HG03354 (cell line): ENCODE measurements at regions not wholly inside any gene's neighbourhood (a gene's known extent, or its start where the extent isn't known, plus 50 kb on each side); places are given as distances from the start of the nearest gene placed in this dataset.

ENCODE experiments used
- ATAC-seq: cut with Tn5 transposase; IDR thresholded peaks from one replicate; pipeline ENCODE4 v1.9.1; 2021; ENCODE audit warnings: mild to moderate bottlenecking; ENCODE audit not compliant: unreplicated experiment, poor library complexity, severe bottlenecking

DNA sequence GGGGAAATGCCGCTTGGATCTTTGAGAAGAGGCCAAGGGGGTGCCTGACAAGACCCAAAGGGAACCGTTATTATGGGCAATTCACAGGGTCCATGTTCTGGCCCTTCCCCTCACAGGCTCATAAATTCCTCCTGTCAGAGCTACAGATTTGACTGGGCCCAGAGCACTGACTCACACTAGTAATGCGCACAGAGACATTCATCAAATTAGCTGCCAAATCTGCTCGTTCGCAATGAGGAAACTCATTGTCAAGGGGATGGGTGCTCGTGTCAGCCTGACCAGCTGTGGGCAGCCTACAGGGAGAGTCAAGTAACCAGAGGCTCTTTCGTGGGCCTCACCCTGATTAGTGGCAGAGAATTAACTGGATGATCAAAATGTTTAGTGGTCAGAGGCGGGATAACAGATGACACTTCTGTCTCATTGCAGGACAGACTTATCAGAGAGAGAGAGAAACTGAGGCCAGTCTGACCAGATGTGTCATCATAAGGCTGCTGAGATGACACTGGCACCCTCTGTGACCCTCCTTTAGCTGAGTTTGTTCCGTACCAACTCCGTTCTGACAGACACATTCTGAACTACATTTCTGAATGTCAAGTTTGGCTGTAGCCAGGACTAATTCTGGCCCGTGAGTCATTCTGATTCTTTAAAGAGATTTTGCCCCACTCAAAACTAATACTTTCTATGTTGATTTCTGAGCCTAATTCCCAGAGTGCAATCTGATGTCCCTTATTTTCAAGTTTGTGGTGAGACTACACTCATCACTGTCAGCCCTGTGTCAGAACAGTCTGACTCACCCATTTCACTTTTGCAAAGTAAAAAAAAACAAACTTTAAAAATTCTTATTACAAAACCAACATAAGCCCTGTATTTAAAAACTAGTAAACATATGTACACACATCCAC, 377.1 kb downstream of the ACTL7B start:
- peak; percentile 77 for ATAC-seq

- no peak for ATAC-seq
These were observed 378.2 kb downstream of the ACTL7B start for GRCh38 chr9:108477529-108478006.

DNA sequence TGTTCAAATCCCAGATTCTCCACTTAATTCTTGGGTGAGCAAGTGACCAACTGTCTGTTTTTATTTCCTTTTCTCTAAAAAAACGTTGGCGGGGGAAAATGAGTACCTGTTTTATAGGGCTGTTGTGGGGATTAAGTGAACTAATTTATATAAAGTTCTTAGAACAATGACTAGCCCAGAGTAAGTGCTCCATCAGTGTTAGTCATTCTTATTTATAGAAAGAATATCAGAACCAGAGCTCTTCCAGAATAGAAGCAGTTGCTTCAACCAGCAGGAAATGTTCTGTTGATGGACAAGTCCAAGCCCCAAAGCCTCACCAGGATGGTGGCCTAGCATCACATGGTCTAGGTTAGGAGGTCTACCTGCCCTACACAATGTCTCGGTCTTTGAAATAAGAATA, 379.2 kb downstream of the ACTL7B start:
- ATAC-seq: no peak

- ATAC-seq: no peak
These were observed 380.0 kb downstream of the ACTL7B start for GRCh38 chr9:108475813-108476212.

DNA sequence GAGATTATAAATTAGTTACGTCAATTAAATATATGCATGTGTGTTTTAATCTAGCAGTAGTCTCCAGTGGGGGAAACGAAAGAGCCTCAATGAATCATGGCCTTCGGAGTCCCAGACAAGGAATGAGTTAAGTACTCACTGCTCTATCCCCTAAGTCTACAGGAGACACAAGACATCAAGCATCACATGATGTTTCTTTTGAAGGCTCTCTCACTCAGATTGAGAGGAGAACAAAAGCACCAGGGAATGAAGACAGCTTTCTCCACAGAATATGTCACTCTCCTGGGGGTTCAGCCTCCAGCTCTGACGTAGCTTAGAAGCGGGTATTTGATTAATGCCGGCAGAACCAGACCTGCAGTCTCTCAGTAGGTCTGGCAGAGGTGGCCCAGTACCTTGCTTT, 381.4 kb downstream of the ACTL7B start:
- no peak for ATAC-seq

DNA sequence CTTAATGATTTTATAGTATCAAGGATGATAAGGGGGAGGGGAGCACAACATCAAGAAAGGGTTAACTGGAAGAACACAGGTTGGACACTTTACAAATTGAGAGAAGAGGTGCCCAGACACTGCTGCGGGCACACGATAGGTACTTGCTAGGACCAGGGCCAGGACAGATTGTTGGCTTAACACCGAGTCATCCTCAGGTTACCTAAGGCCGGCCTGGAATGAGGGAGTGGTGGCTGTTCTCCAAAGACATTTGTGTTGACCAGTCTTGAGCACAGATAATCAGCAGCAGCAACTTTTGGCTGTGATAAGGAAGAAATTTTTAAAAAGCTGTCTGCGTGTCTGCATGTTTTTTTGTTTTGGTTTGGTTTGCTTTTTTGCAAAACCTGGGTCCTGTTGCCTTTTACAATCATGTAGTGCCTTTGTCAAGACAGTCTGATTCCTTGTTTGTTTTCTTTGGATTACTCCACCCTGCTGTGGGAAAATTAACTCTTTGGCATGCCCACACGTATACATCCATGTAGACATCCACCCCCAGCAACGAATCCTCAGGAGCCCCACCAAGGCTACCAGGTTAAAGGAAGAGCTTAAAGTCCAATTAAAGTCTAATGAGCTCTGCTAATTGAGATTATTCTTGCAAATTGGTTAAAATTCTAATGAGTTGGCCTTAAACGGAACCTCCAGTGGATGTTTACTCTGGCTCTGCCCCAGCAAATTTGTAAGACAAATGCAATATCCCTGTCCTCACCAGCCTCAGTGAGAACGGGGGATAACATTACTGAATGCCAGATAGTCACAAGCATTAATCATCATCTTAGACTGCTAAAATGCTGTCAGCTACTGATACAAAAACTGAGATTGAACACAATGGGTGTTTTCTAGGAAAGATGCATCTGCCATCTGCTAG, 382.3 kb downstream of the ACTL7B start:
- no peak for ATAC-seq

GRCh38 chr9:108469654-108470053, 386.1 kb downstream of the ACTL7B start:
- ATAC-seq: no peak

GRCh38 chr9:108468364-108468763, 387.4 kb downstream of the ACTL7B start:
- peak; percentile 84 for ATAC-seq

GRCh38 chr9:108467653-108468324, 388.0 kb downstream of the ACTL7B start:
- no peak for ATAC-seq

- no peak for ATAC-seq
These were observed 388.6 kb downstream of the ACTL7B start for GRCh38 chr9:108467161-108467560.

DNA sequence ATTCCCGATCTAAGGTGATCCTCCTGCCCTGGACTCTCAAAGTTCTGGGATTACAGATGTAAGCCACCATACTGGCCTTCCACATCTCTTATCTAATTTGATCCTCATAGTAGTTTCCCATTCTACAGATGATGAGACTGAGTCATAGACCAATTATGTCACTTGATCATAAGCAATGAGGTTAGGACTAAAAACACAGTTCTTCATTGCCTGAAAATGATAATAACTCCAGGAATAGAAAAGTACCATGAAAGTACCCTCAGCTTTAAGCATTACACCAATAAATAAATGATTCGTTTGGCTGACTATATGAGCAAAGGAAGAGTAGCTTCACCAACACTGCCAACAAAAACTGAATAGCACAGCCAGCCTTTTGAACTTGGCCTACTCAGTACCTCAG, 389.5 kb downstream of the ACTL7B start:
- ATAC-seq: no peak

- ATAC-seq: no peak
These were observed 391.7 kb downstream of the ACTL7B start for GRCh38 chr9:108463932-108464606.

DNA sequence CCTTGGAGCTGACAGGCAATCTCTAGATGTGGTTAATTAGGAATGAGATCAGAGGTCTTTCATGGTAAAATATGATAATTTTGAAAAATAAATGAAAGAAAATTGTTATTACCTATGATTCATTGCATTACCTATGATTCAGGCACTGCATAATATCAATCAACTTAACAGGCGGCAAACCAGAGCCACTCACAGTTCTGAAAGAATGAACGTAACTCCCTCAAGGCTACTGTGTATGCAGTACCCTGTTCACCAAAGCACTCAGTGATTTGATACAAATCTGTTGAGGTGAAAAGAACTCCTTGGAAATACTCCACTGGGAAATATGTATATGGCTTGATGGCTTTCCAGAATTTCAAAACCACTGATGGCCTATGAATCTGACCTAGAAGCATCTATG, 398.9 kb downstream of the ACTL7B start:
- no peak for ATAC-seq

- no peak for ATAC-seq
These were observed 410.2 kb downstream of the ACTL7B start for GRCh38 chr9:108445431-108446071.

DNA sequence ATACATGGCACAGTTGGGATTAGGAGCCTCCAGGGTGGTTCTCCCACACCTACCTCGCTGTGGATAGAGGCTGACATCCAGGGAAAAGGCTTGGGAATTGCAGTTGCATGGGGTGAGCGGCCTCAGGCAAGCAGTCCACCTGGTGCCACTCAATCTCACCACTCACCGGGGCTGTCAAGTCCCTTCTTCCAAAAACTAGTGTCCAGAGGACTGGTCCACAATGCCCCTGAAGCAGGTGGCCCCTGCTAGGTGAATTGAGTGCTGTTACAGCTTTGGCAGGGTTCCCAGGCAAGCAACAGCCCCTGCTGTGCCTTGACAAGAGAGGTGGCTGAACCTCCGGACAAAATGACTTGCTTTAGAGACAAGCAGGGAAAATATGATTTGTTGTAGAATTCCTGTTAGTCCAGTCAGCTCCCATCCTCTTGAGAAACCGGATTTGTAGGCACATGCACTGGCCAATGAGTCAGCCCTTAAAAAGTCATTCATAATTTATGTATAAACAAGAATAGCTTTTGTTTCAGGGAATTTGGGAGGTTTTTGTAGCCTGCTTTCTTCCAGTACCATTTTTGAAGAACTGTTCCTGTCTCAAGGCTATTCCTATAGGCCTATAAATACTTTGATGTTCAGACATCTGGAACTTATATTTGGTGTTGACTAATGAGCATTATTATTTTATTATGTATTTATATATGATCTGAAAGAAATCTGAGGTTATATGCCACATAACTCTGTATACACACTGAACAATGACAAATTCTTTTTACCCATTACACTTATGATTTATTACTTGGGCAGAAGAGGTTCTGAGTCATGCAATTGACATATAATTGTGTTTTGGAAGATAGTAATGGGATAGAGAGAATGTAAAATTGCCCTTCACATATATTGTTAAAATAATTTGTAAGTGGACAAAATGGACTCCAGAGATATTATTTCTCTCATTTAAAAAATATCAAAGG, 411.1 kb downstream of the ACTL7B start:
- no peak for ATAC-seq

- ATAC-seq: no peak
These were observed 412.0 kb downstream of the ACTL7B start for GRCh38 chr9:108443741-108444140.

- no peak for ATAC-seq
These were observed 412.7 kb downstream of the ACTL7B start for GRCh38 chr9:108443019-108443633.

GRCh38 chr9:108442627-108443018, 413.2 kb downstream of the ACTL7B start:
- no peak for ATAC-seq
